Motor neuron (in vitro differentiated cells): ENCODE measurements at regions not wholly inside any gene's neighbourhood (a gene's known extent, or its start where the extent isn't known, plus 50 kb on each side); places are given as distances from the start of the nearest gene placed in this dataset.
A peak's percentile ranks its signal among the peaks of the same experiment; 100 is the strongest.

Experiments
- ATAC-seq, 8 experiments: fragments of 200-7000 bp; cut with Tn5 transposase; replicated peaks in 6 of 8; 2 replicates each; pipeline ENCODE4 v1.8.0; 2021; ENCODE audit warnings: mild to moderate bottlenecking in 8 of 8, moderate library complexity in 8 of 8
- H3K27ac ChIP-seq, 2 donors: fragments of 250-450 bp; sonication (Bioruptor Pico); 2 replicates each; pipeline ENCODE4 v1.9.0; 2021; ENCODE audit warnings: antibody characterized with exemption in 2 of 2, mild to moderate bottlenecking in 2 of 2, moderate library complexity in 1 of 2
- H3K4me1 ChIP-seq, 2 donors: fragments of 250-450 bp; sonication (Bioruptor Pico); replicated peaks in 1 of 2; 2 replicates each; pipeline ENCODE4 v1.6.1; 2021; ENCODE audit warnings: antibody characterized with exemption in 2 of 2, mild to moderate bottlenecking in 2 of 2, moderate library complexity in 1 of 2
- H3K4me3 ChIP-seq, 5 donors: fragments of 250-450 bp; sonication (Bioruptor Pico); 2 replicates each; pipeline ENCODE4 v1.9.0; 2021; ENCODE audit warnings: antibody characterized with exemption in 5 of 5, mild to moderate bottlenecking in 5 of 5, moderate library complexity in 4 of 5
- WGBS, 10 experiments: fragments of 450-650 bp; shearing (Covaris generic); methylation state at CpG; one replicate each; pipeline ENCODE4 v1.0.0; 2022; 5-methylcytosine and 5-hydroxymethylcytosine counted together
- in situ Hi-C, 9 experiments: fragments of 400-800 bp; cut with MboI; loops; one replicate each; pipeline ENCODE4 v1.15.0; 2021; ENCODE audit warnings: low sequenced_read_pairs in 9 of 9, low pct_unique_long_range_greater_than_20kb in 2 of 9; ENCODE audit not compliant: unreplicated experiment in 9 of 9

DNA sequence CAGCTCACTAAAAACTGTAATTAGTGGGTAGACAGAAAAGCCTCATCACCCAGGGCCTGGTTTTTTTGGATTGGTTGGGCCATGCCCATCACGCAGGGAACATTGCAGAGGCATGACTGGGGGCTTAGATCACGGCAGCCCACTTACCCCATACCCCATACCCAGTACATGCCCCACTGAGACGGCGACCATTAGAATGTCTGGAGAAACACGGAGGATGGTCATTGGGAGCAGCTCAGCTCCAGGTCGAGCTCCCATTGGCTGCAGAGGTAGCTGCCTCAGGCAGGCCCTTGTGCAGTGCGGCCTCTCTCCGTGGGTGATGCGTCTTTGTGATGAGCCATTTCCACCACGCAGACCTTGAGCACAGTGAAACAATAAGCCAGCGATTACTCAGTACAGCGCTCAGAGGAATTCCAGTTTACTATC lies 204.0 kb downstream of the GADD45G start:
- ATAC-seq: peak in 5 of 8 experiments; percentile 41 to 78 (median 61)
- in situ Hi-C loops: no loop called here
- Histone ChIP-seq H3K4me1 (peaks cover 38 to 45% of the 10 kb centered on the region in 2 donors), H3K27ac (peak overlapping the region; percentile 58 to 75), H3K4me3 (no peak overlapping the region)
- WGBS, 10 experiments: 67 to 100% (median 86%) methylated on average over 1 to 9 of the region's 12 CpGs; no CpG with 5 or more reads in 4 of the 10 experiments

DNA sequence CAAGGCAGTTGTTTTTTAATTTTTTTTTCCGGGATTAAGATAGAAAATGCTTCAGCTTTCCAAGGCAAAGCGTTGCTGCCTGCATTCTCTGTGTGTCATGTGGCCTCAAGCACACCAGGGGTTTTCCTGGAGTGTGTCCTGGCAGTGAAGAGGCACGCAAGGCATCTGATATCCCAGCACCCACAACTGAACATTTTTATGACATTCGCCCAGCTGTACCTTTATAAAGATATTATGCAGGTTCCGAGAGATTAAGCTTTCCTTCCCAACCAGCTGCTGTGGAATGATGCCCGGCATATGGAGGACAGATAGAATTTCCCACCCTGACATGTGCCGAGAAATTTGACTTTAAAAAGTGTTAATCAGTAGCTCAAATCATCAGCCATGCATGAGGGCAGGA lies 205.6 kb downstream of the GADD45G start:
- Histone ChIP-seq H3K4me1 (peaks cover 54 to 56% of the 10 kb centered on the region in 2 donors), H3K4me3 (no peak overlapping the region), H3K27ac (no peak overlapping the region)
- WGBS, 10 experiments: 0 to 68% (median 33%) methylated on average over 2 to 7 of the region's 7 CpGs; no CpG with 5 or more reads in 2 of the 10 experiments
- in situ Hi-C loops: no loop called here
- peak in 1 of 8 experiments; percentile 54 for ATAC-seq

DNA sequence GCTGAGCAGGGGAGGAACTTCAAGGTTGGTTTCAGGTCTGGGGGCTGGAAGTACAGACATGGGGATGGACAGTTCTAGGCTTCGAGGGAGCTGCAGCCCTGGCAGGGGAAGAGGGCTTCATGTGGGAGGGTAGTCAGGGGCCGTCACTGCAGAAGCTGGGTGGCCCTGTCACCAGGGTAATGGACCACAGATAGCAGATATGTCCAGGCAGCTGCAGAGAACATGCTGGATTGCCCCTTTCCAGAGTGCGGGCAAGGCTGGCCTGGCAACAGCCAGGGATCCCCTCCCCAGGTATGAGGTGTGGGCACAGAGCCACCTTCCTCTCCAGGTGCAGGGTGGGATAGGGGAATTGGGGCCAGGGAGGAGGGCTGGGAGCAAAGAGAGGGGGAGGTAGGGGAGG lies 206.5 kb downstream of the GADD45G start:
- no CpG with 5 or more reads among the region's 3 CpGs for WGBS, 10 experiments
- no peak overlapping the region for H3K27ac ChIP-seq
- ATAC-seq: no peak
- peaks cover 56 to 59% of the 10 kb centered on the region in 2 donors for H3K4me1 ChIP-seq
- in situ Hi-C loops: no loop called here
- H3K4me3 ChIP-seq: no peak overlapping the region

DNA sequence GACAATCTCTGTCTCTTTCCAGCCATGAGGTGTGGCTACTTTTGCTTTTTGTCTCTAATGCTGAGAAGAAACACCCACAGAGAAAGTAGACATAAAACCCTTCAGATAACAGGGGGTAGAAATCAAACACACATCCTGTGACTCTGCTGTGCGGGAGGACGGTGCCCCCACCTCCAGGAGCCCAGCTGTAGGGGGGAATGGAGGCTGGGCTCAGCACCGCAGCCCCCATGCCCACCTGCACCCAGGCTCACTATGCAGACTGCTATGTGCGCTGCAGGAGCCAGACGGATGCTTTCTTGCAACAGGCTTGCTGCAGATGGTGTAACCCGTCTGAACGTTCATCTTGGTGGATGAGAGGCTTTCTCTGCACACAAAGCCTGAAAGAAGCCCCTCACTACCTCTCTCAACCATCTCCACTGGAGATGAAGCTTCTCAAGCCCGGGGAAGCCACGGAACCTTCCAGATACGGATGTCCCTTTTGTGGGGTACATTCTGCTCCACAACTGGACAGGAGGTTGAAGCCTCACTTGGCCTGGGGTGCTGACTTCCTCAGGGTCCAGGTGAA lies 207.2 kb downstream of the GADD45G start:
- 52 to 80% (median 78%) methylated on average over 2 to 4 of the region's 10 CpGs; no CpG with 5 or more reads in 7 of the 10 experiments for WGBS, 10 experiments
- in situ Hi-C loops: no loop called here

DNA sequence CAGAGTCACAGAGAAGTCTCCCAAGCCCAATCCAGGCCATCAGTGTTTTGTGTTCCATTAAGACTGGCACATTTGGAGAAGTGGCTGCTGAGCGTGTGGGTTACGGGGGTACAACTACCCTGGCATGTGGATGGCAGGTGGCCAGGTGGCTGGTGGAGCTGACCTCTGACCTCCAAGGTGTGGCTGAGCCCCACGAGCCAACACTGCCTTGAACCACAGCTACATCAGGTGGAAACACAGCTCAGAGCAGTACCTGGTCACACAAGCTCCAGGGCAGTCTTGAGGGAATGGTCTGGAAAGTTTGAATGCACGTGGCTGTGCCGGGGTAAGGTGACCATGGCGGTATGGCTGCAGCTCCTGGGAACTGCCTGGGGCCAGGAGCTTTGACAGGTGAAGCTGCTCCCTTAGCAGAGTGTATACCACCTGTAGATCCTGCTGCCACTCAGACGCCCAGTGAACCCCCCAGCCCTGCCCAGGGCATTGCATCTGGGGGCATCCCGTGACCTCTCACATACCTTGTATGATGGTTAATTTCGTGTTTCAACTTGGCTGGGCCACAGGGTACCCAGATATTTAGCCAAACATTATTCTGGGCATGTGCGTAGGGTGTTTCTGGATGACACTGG lies 207.9 kb downstream of the GADD45G start:
- no peak for ATAC-seq
- Histone ChIP-seq H3K27ac (no peak overlapping the region), H3K4me3 (no peak overlapping the region), H3K4me1 (peaks cover 44 to 47% of the 10 kb centered on the region in 2 donors)
- 37 to 100% (median 87%) methylated on average over 1 to 8 of the region's 10 CpGs; no CpG with 5 or more reads in 3 of the 10 experiments for WGBS, 10 experiments
- in situ Hi-C loops: no loop called here

More for the DNA sequence above, 207.2 kb downstream of the GADD45G start:
- peaks cover 51 to 54% of the 10 kb centered on the region in 2 donors for H3K4me1 ChIP-seq
- H3K27ac ChIP-seq: no peak overlapping the region
- no peak for ATAC-seq
- H3K4me3 ChIP-seq: no peak overlapping the region

DNA sequence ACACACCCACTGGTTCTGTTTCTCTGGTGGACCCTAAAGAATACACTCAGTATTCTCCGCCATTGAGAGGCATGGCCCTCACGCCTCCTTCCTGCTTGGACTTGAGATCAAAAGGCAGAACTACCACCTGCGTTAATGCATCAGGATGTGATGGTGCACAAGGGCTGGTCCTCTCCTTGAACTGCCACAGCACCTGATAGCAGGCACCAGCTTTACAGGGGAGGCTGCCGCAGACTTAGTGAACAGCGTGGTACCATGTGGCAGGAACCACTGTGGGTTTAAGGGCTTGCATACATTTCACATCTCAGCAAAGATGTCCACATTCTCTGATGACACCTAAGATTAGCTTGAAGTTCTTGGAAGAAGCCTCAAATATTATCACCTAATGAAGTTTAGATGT lies 208.7 kb downstream of the GADD45G start:
- no peak overlapping the region for H3K4me3 ChIP-seq
- in situ Hi-C loops: no loop called here
- no peak for ATAC-seq
- 80 to 100% (median 92%) methylated on average over 2 to 4 of the region's 5 CpGs; no CpG with 5 or more reads in 4 of the 10 experiments for WGBS, 10 experiments
- H3K27ac ChIP-seq: no peak overlapping the region
- peaks cover 36 to 39% of the 10 kb centered on the region in 2 donors for H3K4me1 ChIP-seq

DNA sequence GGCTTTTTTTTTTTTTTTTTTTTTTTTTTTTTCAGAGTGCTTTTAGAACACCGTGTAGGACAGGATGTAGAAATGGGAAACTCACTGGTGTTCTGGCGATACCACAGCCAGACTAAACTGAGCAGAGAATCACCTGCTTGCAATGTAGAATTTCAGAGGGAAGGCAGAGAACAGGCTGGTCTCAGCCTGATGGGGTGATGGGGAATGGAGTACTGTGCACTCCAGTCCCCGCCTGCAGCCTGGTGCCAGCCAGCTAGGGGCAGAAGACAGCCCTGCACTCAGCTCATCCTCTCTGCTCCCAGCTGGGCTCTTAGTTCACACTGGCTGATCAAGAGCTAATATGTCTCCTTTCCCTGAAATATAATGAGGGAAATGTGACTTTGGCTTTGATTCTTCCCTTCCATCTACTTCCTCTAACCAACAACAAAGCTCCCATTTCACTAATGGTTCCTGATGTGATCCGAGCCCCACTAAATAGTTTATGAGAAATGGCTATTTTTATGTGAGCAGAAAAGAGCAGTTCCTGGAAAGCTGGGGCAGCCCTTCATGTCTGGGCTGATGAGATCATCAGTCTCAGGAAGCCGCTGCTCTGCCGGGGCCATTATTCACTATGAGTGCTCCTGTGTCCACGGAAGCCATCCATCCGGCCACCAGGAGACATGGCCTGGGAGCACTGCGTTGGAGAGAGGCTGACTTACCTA lies 209.7 kb downstream of the GADD45G start:
- Histone ChIP-seq H3K4me3 (no peak overlapping the region), H3K27ac (peak overlapping the region; percentile 69 to 70), H3K4me1 (peaks cover 27 to 29% of the 10 kb centered on the region in 2 donors)
- in situ Hi-C loops: no loop called here
- peak; percentile 75 to 97 (median 94) for ATAC-seq
- 33 to 65% (median 39%) methylated on average over 2 to 8 of the region's 9 CpGs; no CpG with 5 or more reads in 1 of the 10 experiments for WGBS, 10 experiments

DNA sequence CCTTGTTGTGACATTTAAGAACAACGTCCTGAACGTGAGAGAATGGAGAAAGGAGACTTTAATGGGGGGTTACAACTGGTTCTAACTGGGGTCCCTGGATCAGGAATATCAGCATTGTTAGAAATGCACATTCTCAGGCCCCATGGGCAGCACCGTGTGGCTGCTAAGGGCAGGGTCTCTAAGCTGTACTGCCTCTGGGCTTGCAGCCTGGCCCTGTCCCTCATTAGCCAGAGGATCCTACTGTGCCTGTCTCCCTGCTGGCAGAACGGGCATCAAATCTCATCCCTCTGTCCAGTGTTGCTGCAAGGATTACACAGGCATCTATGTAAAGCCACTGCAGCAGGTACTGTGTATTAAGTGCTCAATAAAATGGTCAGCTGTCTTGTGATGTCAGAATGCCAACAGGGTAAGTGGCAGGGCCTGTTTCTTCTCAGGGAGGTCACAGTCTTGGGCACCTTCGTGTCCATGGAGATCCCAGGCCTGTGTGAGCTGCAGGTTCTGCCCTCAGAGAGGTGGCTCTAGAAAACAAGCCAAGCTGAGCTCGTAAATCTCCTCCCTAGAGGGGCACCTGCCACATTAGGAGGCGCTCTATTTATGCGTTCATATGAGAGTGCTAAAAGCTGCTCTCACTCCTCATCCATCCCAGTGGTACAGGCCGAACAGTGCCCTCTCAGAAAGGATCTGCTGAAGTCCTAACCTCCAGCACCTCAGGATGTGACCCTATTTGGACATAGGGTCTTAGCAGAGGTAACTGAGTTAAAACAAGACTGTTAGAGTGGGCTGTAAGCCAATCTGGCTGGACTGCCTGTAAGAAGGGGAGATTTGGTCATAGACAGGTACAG lies 210.5 kb downstream of the GADD45G start:
- peak overlapping the region; percentile 69 to 70 for H3K27ac ChIP-seq
- in situ Hi-C loops: no loop called here
- ATAC-seq: peak in 5 of 8 experiments; percentile 1 to 9 (median 5)
- H3K4me3 ChIP-seq: no peak overlapping the region
- WGBS, 10 experiments: 0 to 95% (median 80%) methylated on average over 1 to 6 of the region's 9 CpGs; no CpG with 5 or more reads in 3 of the 10 experiments
- H3K4me1 ChIP-seq: peaks cover 20 to 27% of the 10 kb centered on the region in 2 donors

DNA sequence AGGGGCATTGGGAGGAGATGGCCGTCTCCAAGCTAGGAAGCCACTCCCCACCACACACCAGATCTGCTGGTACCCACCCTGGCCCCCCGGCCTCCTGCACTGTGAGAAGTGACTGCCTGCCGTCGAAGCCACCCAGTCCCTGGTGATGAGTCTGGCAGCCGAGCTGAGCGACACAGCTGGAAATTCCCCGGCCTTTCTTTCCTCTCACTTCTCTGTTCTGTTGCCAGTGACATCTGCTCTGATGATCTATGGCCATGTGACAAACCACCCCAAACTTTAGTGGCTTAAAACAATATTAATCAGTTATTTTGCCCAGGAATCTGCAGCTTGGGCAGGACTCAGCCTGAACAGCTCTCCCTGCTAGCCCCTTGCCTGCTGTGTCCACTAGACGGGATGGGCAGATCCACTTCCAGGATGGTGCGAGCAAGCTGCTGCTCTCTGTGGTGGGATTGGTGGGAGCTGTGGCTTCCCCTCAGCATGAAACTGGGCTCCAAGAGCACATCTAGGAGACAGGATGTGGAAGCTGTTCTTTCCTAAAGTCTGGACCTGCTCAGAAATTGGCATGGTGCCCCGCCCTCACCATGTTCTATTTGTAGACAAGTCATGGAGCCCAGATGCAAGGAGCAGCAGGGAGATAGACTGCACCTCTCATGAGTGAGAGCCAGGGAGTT lies 211.2 kb downstream of the GADD45G start:
- ATAC-seq: no peak
- peak overlapping the region in 1 of 2 donors; percentile 69 for H3K27ac ChIP-seq
- in situ Hi-C loops: no loop called here
- H3K4me3 ChIP-seq: no peak overlapping the region
- WGBS, 10 experiments: 20 to 100% (median 83%) methylated on average over 1 to 8 of the region's 10 CpGs; no CpG with 5 or more reads in 5 of the 10 experiments
- H3K4me1 ChIP-seq: peaks cover 15 to 23% of the 10 kb centered on the region in 2 donors

DNA sequence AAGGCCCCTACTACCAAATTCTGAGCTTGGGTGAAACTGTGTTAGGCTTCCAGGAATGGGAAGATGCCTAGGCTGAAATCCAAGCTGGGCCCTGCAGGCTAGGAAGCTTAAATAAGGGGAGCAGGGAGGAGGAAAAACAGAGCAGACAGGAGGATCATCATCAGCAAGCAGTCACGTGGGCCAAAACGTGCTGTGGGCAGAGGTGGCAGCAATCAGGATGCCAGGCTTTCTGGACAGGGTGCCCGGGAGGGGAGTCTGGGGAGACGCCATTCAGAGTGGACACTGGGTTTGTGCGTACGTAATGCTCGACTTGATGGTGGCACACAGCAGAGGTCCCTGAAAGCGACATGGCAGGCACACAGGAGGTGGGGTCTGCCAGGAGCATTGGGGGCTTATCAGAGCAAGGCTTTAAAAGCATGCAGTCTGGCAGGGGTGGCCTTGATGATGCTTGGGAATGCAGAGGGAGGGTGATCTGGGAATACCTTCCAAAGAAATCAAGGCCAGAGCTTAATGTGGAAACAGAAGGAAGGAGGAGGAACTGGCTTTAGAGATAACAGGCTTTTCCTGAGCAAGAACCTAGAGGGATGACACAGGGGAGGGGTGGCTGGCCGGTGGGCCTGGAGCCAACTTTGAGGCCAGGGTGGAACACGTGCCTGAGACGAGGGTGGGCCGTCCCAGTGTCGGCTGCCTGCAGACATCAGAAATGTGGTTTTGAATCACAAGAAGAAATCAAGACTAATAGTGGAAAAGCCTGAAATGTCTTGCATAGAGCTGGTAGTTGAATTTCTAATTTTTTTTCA lies 212.5 kb downstream of the GADD45G start:
- H3K4me3 ChIP-seq: no peak overlapping the region
- H3K4me1 ChIP-seq: peaks cover 15 to 23% of the 10 kb centered on the region in 2 donors
- no peak overlapping the region for H3K27ac ChIP-seq
- 56 to 90% (median 83%) methylated on average over 1 to 9 of the region's 13 CpGs; no CpG with 5 or more reads in 5 of the 10 experiments for WGBS, 10 experiments
- in situ Hi-C loops: no loop called here
- peak in 3 of 8 experiments; percentile 31 to 43 (median 40) for ATAC-seq

DNA sequence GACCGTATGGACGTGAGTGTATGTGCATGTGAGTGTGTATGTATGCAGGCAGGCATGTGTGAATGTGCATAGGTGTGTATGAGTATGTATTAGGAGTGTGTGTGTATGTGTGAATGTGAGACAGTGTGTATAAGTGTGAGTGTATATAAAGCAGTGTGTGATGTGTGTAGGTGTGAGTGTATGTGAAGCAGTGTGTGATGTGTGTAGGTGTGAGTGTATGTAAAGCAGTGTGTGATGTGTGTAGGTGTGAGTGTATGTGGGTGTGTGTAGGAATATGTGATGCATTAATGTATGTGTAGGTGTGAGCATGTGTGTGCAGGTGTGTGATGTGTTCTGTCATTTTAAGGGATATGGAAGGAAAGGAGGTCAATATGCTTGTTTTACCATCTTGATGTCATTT lies 215.5 kb downstream of the GADD45G start:
- no peak for ATAC-seq
- no peak overlapping the region for H3K4me3 ChIP-seq
- H3K4me1 ChIP-seq: peaks cover 0 to 5% of the 10 kb centered on the region in 2 donors
- in situ Hi-C loops: no loop called here
- 40 to 94% (median 60%) methylated on average over 1 to 2 of the region's 2 CpGs; no CpG with 5 or more reads in 5 of the 10 experiments for WGBS, 10 experiments
- H3K27ac ChIP-seq: no peak overlapping the region
